ENCODE measurements at regions not wholly inside any gene's neighbourhood (a gene's known extent, or its start where the extent isn't known, plus 50 kb on each side); places are given as distances from the start of the nearest gene placed in this dataset.

DNA sequence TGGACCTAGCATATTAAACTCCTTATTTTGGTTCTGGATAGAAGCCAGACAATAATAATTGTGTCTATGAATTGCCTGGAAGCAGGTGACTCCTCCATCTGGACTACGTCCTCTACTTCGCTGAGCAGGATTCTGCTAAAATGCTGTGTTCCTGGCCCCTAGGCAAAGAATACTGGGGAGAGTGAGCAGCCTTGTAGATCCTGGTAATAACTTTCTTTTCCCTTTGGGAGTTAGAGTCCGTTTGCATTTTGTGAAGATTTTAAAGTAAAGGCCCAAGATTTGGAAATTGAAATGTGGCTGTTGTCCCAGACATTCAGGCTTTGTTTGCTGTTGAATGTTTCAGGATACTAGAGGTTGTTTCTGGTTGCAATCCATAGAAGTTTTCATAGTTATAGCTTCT lies 511.9 kb upstream of the KLF12 start:
- TF ChIP-seq, protein P1, sequence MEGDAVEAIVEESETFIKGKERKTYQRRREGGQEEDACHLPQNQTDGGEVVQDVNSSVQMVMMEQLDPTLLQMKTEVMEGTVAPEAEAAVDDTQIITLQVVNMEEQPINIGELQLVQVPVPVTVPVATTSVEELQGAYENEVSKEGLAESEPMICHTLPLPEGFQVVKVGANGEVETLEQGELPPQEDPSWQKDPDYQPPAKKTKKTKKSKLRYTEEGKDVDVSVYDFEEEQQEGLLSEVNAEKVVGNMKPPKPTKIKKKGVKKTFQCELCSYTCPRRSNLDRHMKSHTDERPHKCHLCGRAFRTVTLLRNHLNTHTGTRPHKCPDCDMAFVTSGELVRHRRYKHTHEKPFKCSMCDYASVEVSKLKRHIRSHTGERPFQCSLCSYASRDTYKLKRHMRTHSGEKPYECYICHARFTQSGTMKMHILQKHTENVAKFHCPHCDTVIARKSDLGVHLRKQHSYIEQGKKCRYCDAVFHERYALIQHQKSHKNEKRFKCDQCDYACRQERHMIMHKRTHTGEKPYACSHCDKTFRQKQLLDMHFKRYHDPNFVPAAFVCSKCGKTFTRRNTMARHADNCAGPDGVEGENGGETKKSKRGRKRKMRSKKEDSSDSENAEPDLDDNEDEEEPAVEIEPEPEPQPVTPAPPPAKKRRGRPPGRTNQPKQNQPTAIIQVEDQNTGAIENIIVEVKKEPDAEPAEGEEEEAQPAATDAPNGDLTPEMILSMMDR (IDR thresholded peaks at IDR 0.05), result no peak
- TF ChIP-seq EP300 (IDR thresholded peaks at IDR 0.05), result no peak
- no peak for TF ChIP-seq POLR2A (IDR thresholded peaks at IDR 0.05; ENCODE audit: low read depth)
